PC-3 (cell line): ENCODE measurements at regions not wholly inside any gene's neighbourhood (a gene's known extent, or its start where the extent isn't known, plus 50 kb on each side); places are given as distances from the start of the nearest gene placed in this dataset.

ENCODE experiments used
- ATAC-seq: fragments of 200-7000 bp; cut with Tn5 transposase; 2 replicates; pipeline ENCODE4 v1.9.1; 2020; ENCODE audit warnings: mild to moderate bottlenecking, moderate library complexity
- BruUV-seq: library from RNA; stranded (reverse); fragments of 400-500 nt; replicated peaks from 2 replicates; lab custom pipeline; 2021; lab: Mats Ljungman, UMichigan
- CTCF ChIA-PET: fragments of 300-600 bp; sonication (Branson Sonifier 250); formaldehyde crosslinking; loops from one replicate; lab custom pipeline; 2022; ENCODE audit warnings: antibody characterized with exemption; lab: Charles Lee
- POLR2A ChIA-PET: fragments of 300-600 bp; sonication (Branson Sonifier 250); formaldehyde crosslinking; loops from one replicate; lab custom pipeline; 2022; ENCODE audit warnings: antibody characterized with exemption; ENCODE audit not compliant: unreplicated experiment; lab: Charles Lee
- DNase-seq: peaks from one replicate; pipeline ENCODE4 v3.0.0-alpha.2; 2015
- H2AFZ ChIP-seq: fragments of 300-600 bp; sonication (generic); 2 replicates; pipeline ENCODE4 v1.6.0; 2016; ENCODE audit warnings: antibody characterized with exemption, low read length
- H3F3A ChIP-seq: fragments of 300-600 bp; sonication (generic); one replicate; pipeline ENCODE4 v1.6.0; 2017; ENCODE audit warnings: antibody characterized with exemption, low read length, control low read depth, mild to moderate bottlenecking; ENCODE audit not compliant: unreplicated experiment
- H3K27ac ChIP-seq: fragments of 300-600 bp; sonication (generic); 2 replicates; pipeline ENCODE4 v1.5.1; 2016; ENCODE audit warnings: mild to moderate bottlenecking, low read length
- H3K27me3 ChIP-seq: fragments of 300-600 bp; sonication (generic); 2 replicates; pipeline ENCODE4 v1.6.1; 2016; ENCODE audit warnings: low read length, mixed read lengths
- H3K36me3 ChIP-seq: fragments of 300-600 bp; sonication (generic); 2 replicates; pipeline ENCODE4 v1.6.1; 2016; ENCODE audit warnings: low read depth, mixed run types, low read length, mixed read lengths
- H3K4me1 ChIP-seq: fragments of 300-600 bp; sonication (generic); 2 replicates; pipeline ENCODE4 v1.5.1; 2016; ENCODE audit warnings: low read length; ENCODE audit not compliant: insufficient read depth
- H3K4me2 ChIP-seq: fragments of 300-600 bp; sonication (generic); 2 replicates; pipeline ENCODE4 v1.6.0; 2016; ENCODE audit warnings: low read length
- H3K4me3 ChIP-seq: fragments of 300-600 bp; sonication (generic); 2 replicates; pipeline ENCODE4 v1.5.1; 2016; ENCODE audit warnings: mild to moderate bottlenecking, low read length, mixed read lengths
- H3K79me2 ChIP-seq: fragments of 300-600 bp; sonication (generic); 2 replicates; pipeline ENCODE4 v1.6.1; 2017; ENCODE audit warnings: low read length, mixed read lengths
- H3K9ac ChIP-seq: fragments of 300-600 bp; sonication (generic); 2 replicates; pipeline ENCODE4 v1.6.0; 2016; ENCODE audit warnings: mild to moderate bottlenecking, low read length
- H3K9me2 ChIP-seq: fragments of 300-600 bp; sonication (generic); replicated peaks from 2 replicates; pipeline ENCODE4 v1.6.1; 2016; ENCODE audit warnings: mixed run types, low read length, mixed read lengths
- H3K9me3 ChIP-seq: fragments of 300-600 bp; sonication (generic); 2 replicates; pipeline ENCODE4 v1.6.1; 2016; ENCODE audit warnings: low read length, mixed read lengths
- H4K20me1 ChIP-seq: fragments of 300-600 bp; sonication (generic); 2 replicates; pipeline ENCODE4 v1.6.1; 2016; ENCODE audit warnings: low read length, mixed read lengths
- CTCF ChIP-seq: fragments of 300-600 bp; sonication (generic); conservative IDR thresholded peaks from 2 replicates; pipeline ENCODE4 v1.5.1; 2017; ENCODE audit warnings: antibody characterized with exemption, low read depth, mild to moderate bottlenecking, low read length
- EZH2 ChIP-seq: fragments of 300-600 bp; sonication (generic); IDR thresholded peaks from one replicate; pipeline ENCODE4 v1.6.1; 2017; ENCODE audit warnings: antibody characterized with exemption, mild to moderate bottlenecking, low read length; ENCODE audit not compliant: unreplicated experiment
- EZH2phosphoT487 ChIP-seq: fragments of 300-600 bp; sonication (generic); IDR thresholded peaks from 2 replicates; pipeline ENCODE4 v1.6.1; 2018; ENCODE audit warnings: mild to moderate bottlenecking, antibody characterized with exemption, low read length, borderline replicate concordance
- intact Hi-C: fragments of 100-400 bp; cut with micrococcal nuclease; formaldehyde crosslinking; loops from 2 replicates; pipeline ENCODE4 v1.9.0; 2023

GRCh38 chr1:175834597-175834996 is 91.2 kb upstream of the TNR start:
- H3K27ac ChIP-seq, result no peak overlapping the region
- H3K9me3 ChIP-seq, result no peaks in the 10 kb centered on the region
- H3K79me2 ChIP-seq, result no peaks in the 10 kb centered on the region
- H3K4me2 ChIP-seq, result no peak overlapping the region
- CTCF ChIA-PET, result no interaction called here
- DNase-seq, result no peak
- no peak overlapping the region for H3K9ac ChIP-seq
- no peak overlapping the region for H2AFZ ChIP-seq
- H3K4me3 ChIP-seq, result no peak overlapping the region
- intact Hi-C loops, result no loop called here
- no peaks in the 10 kb centered on the region for H4K20me1 ChIP-seq
- no TSS peak for BruUV-seq
- POLR2A ChIA-PET, result no interaction called here
- H3K9me2 ChIP-seq, result no peaks in the 10 kb centered on the region
- H3F3A ChIP-seq, result no peaks in the 10 kb centered on the region
- TF ChIP-seq CTCF (no peak), EZH2phosphoT487 (no peak), EZH2 (no peak)
- 0 out of 2 replicates have a peak, but pooled peaks cover 4% of the 10 kb centered on the region for H3K27me3 ChIP-seq
- no peaks in the 10 kb centered on the region for H3K36me3 ChIP-seq
- no peak for ATAC-seq
- peaks cover 2% of the 10 kb centered on the region; the same call in 1 of the 2 replicates for H3K4me1 ChIP-seq

- no peaks in the 10 kb centered on the region for H3K9me3 ChIP-seq
- DNase-seq, result no peak
- H3K27me3 ChIP-seq, result 0 out of 2 replicates have a peak, but pooled peaks cover 4% of the 10 kb centered on the region
- no peaks in the 10 kb centered on the region for H3K36me3 ChIP-seq
- no peak overlapping the region for H3K27ac ChIP-seq
- H2AFZ ChIP-seq, result no peak overlapping the region
- CTCF ChIA-PET, result no interaction called here
- no peaks in the 10 kb centered on the region for H4K20me1 ChIP-seq
- H3K4me1 ChIP-seq, result no peaks in the 10 kb centered on the region
- H3K4me2 ChIP-seq, result no peak overlapping the region
- no peaks in the 10 kb centered on the region for H3K79me2 ChIP-seq
- H3F3A ChIP-seq, result no peaks in the 10 kb centered on the region
- H3K9ac ChIP-seq, result no peak overlapping the region
- POLR2A ChIA-PET, result no interaction called here
- no peak for ATAC-seq
- no peak for TF ChIP-seq CTCF
- no peak for TF ChIP-seq EZH2
- TF ChIP-seq EZH2phosphoT487, result no peak
- no TSS peak for BruUV-seq
- no peak overlapping the region for H3K4me3 ChIP-seq
- intact Hi-C loops, result no loop called here
- no peaks in the 10 kb centered on the region for H3K9me2 ChIP-seq
Observed at GRCh38 chr1:175833951-175834350, 90.6 kb upstream of the TNR start.

GRCh38 chr1:175833502-175833901 is 90.1 kb upstream of the TNR start:
- Histone ChIP-seq H3K4me3 (no peak overlapping the region), H4K20me1 (no peaks in the 10 kb centered on the region), H3K9me2 (no peaks in the 10 kb centered on the region), H3K79me2 (no peaks in the 10 kb centered on the region), H3K36me3 (no peaks in the 10 kb centered on the region), H3K4me2 (no peak overlapping the region), H2AFZ (no peak overlapping the region), H3K9ac (no peak overlapping the region), H3K9me3 (no peaks in the 10 kb centered on the region), H3K4me1 (no peaks in the 10 kb centered on the region), H3K27me3 (0 out of 2 replicates have a peak, but pooled peaks cover 4% of the 10 kb centered on the region), H3K27ac (no peak overlapping the region), H3F3A (no peaks in the 10 kb centered on the region)
- ChIA-PET CTCF (no interaction called here), POLR2A (no interaction called here)
- TF ChIP-seq EZH2phosphoT487, result no peak
- TF ChIP-seq CTCF, result no peak
- no peak for TF ChIP-seq EZH2
- DNase-seq, result no peak
- no peak for ATAC-seq
- intact Hi-C loops, result no loop called here
- BruUV-seq, result no TSS peak
